GM19351 (cell line): ENCODE measurements at regions not wholly inside any gene's neighbourhood (a gene's known extent, or its start where the extent isn't known, plus 50 kb on each side); places are given as distances from the start of the nearest gene placed in this dataset.
A peak's percentile ranks its signal among the peaks of the same experiment; 100 is the strongest.

Experiments
- ATAC-seq: cut with Tn5 transposase; IDR thresholded peaks from one replicate; pipeline ENCODE4 v1.9.1; 2021; ENCODE audit warnings: mild to moderate bottlenecking, moderate library complexity; ENCODE audit not compliant: unreplicated experiment

DNA sequence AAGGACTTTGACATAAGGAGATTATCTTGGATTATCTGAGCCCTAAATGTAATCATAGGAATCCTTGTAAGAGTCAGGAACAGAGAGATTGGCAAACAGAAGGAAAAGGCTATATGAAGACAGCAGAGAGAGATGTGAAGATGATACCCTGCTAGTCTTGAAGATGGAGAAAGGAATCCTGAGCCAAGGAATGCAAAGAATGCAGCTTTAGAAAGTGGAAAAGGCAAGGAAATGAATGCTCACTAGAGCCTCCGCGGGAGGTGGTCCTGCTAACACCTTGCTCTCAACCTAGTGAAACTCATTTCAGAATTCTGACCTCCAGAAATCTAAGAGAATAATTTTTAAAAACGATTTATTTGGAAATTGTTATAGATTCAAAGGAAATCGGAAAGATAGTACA, 117.1 kb downstream of the TBXT start:
- ATAC-seq = no peak

- no peak for ATAC-seq
Measured at GRCh38 chr6:166046982-166047381, 120.7 kb downstream of the TBXT start.

DNA sequence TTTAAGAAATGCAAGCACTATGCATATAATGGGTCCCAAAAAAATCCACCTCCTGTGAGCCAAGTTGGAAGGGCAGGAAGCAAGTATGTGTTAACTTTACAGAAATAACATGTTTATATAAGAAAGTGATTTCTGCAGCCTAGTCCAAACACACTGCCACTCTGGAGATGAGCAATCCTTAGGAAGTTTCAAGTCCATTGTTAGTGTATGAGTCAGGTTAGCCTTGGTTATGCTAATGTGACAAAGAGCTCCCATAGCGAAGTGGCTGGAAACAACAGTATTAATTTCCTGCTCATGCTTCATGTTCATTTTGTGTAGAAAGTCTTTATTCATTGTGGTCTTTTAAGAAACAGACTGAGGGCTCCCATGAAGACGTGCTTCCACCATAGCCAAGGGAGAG, 121.4 kb downstream of the TBXT start:
- no peak for ATAC-seq

DNA sequence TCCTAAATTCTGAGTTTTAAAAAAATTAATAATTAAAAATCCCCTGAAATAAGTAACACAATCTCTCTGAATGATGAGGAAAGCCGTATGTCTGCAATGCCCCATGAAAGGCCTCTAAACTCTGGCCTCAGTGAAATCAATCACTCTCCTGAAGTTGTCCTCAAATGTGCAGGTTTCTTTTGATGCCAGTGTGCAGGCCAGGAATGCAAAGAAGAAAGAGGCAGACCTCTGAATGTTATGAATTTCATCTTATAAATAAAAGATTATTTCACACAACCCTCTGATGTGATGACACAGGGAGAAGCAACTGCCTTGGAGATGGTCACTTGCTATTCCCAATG, 121.8 kb downstream of the TBXT start:
- no peak for ATAC-seq

DNA sequence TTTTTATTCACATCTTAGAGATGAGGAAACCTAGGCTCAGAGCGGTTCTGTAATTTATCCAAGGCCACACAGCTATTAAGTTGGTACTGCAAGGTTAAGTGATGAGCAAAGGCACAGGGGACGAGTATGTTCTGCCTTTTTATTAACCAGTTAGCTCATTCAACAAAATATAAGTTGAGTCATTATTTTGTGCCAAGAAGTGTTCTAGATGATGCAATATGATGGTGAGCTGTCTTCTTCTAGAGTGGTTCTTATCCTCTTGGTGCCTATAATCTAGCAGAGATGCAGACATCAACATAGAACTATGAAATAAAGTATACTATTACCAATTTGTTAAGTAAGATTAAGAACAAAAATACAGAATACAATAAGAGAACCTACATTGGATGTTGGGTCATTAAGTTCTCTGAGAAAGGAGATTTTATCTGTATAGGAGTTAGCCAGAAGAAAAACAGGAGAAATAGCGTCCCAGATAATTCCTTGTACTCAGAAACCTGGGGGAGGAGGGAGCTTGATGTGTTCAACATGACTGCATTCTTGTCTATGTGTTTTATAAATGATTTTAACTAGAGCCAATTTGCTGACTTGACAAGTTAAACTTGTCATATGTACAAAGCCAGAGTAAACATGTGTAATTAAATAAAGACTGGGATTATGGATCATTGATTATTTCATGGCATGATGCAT, 122.3 kb downstream of the TBXT start:
- no peak for ATAC-seq

- no peak for ATAC-seq
Measured at GRCh38 chr6:166041277-166041676, 126.4 kb downstream of the TBXT start.

- no peak for ATAC-seq
Measured at GRCh38 chr6:166040292-166040691, 127.4 kb downstream of the TBXT start.

GRCh38 chr6:166036316-166037095, 131.1 kb downstream of the TBXT start:
- no peak for ATAC-seq

DNA sequence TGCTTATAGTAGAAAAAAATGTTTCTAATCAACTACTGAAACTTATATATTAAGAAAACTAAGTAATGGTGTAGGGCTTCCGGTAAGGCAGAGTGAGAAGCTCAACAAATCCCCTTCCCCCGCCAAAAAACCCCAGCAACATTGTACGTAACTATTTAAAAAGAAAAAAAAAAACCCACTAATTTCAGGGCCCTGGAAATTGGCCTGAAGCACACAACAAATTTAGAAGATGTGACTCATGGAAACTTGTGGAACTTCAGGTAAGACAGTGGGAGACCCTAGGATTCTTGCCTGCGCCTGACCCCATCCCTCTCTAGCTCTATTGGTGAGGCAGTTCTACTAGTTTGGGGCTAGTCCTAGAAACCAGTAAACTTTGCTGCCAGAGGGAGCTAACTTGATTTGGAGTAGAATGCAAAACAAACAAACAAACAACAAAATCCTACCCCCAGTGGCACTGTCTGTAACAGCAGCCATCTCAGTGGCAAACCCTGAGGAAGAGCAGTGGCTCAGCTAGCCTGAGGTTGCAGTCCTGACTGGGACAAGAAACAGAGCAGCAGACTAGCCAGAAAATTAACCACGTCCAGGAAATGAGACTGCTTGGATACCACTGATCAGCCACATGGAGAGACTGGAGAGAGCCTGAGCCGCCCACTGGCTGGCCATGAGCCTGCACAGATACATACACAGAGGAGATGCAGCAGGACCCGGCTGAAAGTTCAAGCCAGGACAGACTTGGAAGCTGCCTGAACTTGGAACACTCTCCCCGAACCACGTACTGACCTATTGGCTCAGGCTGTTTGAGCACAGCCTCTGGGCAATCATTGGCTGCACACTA, 135.1 kb downstream of the TBXT start:
- peak; percentile 70 for ATAC-seq

DNA sequence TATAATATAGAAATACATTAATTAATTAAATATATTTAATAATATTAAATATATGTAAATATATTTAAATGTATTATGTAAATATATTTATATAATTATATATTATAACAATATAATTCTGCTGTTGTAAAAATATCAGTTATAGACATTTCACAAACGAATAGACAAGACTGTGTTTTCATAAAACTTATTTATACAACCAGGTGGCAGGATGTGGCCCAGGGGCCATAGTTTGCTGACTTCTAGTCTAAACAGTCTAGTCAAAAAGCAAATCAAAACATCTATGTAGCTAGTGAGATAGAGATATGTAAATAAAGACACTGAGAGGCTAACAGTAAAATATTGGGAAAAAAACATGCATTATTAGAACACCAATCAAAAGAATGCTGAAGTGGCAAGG, 136.4 kb downstream of the TBXT start:
- no peak for ATAC-seq

DNA sequence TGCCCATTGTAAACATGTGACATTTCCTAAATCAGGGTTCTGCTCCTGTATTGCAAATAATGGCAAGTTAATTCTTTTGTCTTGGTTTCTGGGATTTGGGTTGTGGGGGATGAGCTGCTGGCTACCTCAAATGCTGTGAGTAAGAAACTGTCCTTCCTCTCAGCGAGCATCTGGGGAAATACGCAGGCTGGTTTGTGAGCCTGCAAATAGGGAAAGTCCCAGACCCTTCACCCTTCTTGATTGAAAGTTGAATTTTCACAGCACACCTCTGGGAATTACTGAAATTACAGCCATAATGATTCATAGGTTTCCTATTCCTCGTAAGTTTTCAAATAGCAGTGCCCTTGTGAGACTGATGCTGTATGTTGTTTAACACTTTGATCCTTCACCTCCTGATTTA, 138.1 kb downstream of the TBXT start:
- ATAC-seq = peak; percentile 44

DNA sequence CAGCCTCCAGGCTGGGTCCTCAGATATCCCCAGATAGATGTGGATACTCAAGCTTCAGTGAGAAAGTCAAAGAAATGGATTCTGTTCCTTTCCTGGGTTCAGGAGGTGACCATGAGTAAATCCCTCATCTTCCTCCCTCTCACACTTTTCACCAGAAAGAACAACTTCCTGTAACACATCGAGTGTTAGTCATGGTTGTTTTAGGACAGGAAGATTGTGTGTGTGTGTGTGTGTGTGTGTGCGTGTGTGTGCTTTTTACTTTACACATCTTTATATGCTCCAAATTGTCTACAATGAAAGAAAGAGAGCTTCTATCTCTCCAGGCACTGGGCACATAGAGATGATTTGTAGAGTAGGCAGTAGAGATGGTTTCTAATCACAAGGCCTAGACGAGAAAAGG, 139.9 kb downstream of the TBXT start:
- ATAC-seq = no peak

- ATAC-seq = peak; percentile 39
Measured at GRCh38 chr6:166026586-166027126, 141.0 kb downstream of the TBXT start.

DNA sequence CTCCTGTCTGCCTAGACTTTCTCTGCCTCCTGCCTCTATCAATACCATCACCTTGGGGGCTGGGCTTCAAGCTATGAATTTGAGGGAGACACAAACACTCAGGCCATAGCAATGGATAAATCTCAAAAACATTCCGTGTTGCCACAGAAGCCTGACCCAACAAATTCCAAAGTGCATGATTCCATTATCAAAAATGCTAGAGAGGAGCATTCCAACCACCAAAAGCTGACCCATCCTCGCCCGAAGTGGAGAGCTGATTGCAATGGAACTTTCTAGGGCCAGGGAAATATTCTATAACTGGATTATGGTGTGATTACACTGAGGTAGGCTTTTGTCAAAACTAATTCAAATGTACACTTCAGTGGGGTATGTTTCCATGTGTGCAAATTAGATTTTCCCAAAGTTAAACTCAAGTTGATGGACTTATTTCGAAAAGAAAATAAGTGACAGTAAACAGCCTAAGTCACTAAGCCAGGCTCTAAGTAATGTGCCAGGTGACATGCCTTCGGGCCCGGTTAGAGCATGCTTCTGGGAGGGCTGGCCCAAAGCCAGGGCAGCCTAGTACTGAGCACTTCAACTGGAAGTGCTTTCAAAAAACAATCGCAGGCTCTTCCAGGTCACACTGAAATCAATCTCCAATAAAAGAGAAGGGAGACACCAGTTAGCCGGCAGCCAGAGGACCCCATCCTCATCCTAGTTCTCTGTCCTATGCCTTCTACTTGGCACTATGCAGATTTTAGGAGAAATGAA, 142.3 kb downstream of the TBXT start:
- no peak for ATAC-seq

GRCh38 chr6:166024252-166024651, 143.4 kb downstream of the TBXT start:
- ATAC-seq = no peak

DNA sequence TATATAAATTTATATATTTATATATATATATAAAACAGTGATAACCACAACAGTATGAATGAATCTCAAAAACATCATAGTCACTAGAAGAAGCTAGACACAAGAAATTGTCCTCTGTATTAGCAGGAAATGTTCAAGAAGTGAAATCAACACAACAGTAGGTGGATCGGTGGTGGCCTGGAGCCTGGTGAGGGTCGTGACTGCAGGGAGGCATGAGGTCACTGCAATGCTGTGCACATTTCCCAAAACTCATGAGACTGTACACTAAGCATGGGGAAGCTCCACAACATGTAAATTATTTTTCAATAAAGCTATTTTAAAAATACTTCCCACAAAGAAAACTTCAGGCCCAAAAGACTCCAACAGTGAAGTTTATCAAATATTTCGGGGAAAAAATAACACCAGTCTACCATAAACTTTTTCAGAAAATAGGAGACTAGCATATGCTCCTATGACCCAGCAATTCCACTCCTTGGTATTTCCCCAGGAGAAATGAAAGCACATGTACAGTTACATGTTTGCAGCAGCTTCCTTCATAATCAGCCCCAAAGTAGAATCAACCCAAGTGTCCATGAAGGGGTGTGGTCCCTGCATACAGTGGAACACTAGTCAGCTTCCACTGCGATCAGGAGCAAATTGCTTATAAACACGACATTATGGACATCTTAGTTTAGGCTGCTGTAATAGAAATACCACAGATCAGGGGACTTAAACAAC, 144.2 kb downstream of the TBXT start:
- no peak for ATAC-seq

DNA sequence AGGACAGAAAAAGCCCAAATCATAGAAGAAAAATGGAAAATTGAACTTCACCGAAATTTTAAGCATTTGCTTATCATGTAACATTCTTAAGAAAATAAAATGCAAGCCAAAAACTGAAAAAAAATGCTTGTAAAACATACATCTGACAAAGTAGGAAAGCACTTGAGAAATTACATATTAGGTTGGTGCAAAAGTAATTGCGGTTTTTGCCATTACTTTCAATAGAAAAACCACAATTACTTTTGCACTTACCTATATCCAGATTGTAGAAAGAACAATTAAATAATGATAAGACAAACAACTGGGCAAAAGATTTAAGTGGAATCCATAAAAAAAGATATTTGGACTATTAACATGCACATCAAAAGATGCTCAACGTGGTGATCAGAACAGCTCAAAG, 146.2 kb downstream of the TBXT start:
- no peak for ATAC-seq

GRCh38 chr6:166019214-166019613, 148.4 kb downstream of the TBXT start:
- ATAC-seq = no peak

DNA sequence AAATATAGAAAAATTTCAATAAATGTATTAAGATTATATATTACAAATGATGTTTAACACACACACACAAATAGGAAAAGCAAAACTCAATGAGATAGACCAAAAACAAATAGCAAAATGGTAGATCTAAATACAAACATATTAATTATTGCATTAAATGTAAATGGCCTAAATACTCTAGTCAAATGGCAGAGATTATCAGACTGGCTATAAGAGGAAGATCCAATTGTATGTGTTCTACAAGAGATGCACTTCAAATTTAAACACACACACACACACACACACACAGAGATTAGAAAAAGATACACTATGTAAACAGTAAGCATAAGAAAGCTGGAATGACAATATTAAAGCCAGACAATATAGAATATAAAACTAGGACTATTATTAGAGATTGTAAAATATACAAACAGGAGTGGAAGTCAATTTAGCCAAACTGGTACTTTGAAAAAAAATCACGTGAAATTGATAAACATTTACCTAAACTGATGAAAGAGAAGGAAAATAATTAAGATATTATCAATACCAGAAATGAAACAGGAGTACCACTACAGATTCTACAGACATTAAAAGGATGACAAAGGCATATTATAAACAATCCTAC, 150.5 kb downstream of the TBXT start:
- no peak for ATAC-seq

- ATAC-seq = no peak
Measured at GRCh38 chr6:166014966-166015365, 152.7 kb downstream of the TBXT start.
